Endothelial cell of umbilical vein (primary cell): ENCODE measurements at regions not wholly inside any gene's neighbourhood (a gene's known extent, or its start where the extent isn't known, plus 50 kb on each side); places are given as distances from the start of the nearest gene placed in this dataset.

Experiments
- BruUV-seq: library from RNA; stranded (reverse); fragments of 400-500 nt; replicated peaks from 2 replicates; lab custom pipeline; 2021; lab: Mats Ljungman, UMichigan
- CTCF ChIA-PET: fragments of 300-600, 350-600 bp; sonication (Branson Sonifier 250); formaldehyde crosslinking; loops from one replicate; lab custom pipeline; 2021; ENCODE audit warnings: antibody characterized with exemption, inconsistent platforms; lab: Charles Lee
- POLR2A ChIA-PET: fragments of 300-600, 350-600 bp; sonication (Branson Sonifier 250); formaldehyde crosslinking; loops from one replicate; lab custom pipeline; 2021; ENCODE audit warnings: antibody characterized with exemption, inconsistent platforms; lab: Charles Lee
- DNase-seq: peaks from one replicate; pipeline ENCODE4 v3.0.0-alpha.2; 2011; ENCODE audit warnings: low read depth, low spot score
- FAIRE-seq: peaks from 2 replicates; lab custom pipeline; 2011; peaks lifted over from hg19 to GRCh38; lab: Jason Lieb, UNC
- H2AFZ ChIP-seq: 2 replicates; pipeline ENCODE4 v1.6.0; 2012; ENCODE audit warnings: low read depth, low read length, control low read depth, inconsistent platforms
- H3K27ac ChIP-seq: 2 replicates; pipeline ENCODE4 v1.5.1; 2011; ENCODE audit warnings: low read depth, mild to moderate bottlenecking, control low read depth, low read length, moderate library complexity; ENCODE audit not compliant: insufficient read depth
- H3K27me3 ChIP-seq, 2 experiments: 2 replicates each; pipeline versions ENCODE4 v1.6.0 to v1.6.1; 2011; ENCODE audit warnings: low read length in 2 of 2, mixed read lengths in 1 of 2; ENCODE audit not compliant: control insufficient read depth in 2 of 2, insufficient read depth in 2 of 2
- H3K36me3 ChIP-seq, 2 experiments: 2 replicates in 1 of 2; 3 replicates in 1 of 2; pipeline ENCODE4 v1.5.1; 2011; ENCODE audit warnings: low read length in 2 of 2, mild to moderate bottlenecking in 1 of 2, moderate library complexity in 1 of 2; ENCODE audit not compliant: control insufficient read depth in 2 of 2, insufficient read depth in 2 of 2; ENCODE audit errors: extremely low read depth in 1 of 2
- H3K4me1 ChIP-seq: 3 replicates; pipeline ENCODE4 v1.5.1; 2011; ENCODE audit warnings: mild to moderate bottlenecking, low read length; ENCODE audit not compliant: control insufficient read depth, insufficient read depth; ENCODE audit errors: extremely low read depth
- H3K4me2 ChIP-seq: 2 replicates; pipeline ENCODE4 v1.6.1; 2011; ENCODE audit warnings: low read length, control low read depth, mixed read lengths; ENCODE audit not compliant: insufficient read depth
- H3K4me3 ChIP-seq, 3 experiments: fragments of 200-600 bp in 1 of 3; sonication (generic), shearing (Covaris generic) in 1 of 3; replicated peaks in 1 of 3; 2 replicates each; pipeline ENCODE4 v1.5.1; 2011 to 2016; ENCODE audit warnings: control low read depth in 3 of 3, low read length in 3 of 3, mild to moderate bottlenecking in 2 of 3, inconsistent platforms in 1 of 3, low read depth in 1 of 3, moderate library complexity in 1 of 3; ENCODE audit not compliant: insufficient read depth in 1 of 3
- H3K79me2 ChIP-seq: 2 replicates; pipeline ENCODE4 v1.6.0; 2012; ENCODE audit warnings: low read length, inconsistent platforms; ENCODE audit not compliant: control insufficient read depth, insufficient read depth
- H3K9ac ChIP-seq: replicated peaks from 2 replicates; pipeline ENCODE3; 2011; ENCODE audit warnings: low read length, control low read depth; ENCODE audit not compliant: insufficient read depth; ENCODE audit errors: extremely low read depth
- H3K9me1 ChIP-seq: replicated peaks from 3 replicates; pipeline ENCODE4 v1.6.0; 2011; ENCODE audit warnings: mild to moderate bottlenecking, low read length; ENCODE audit not compliant: control insufficient read depth, insufficient read depth; ENCODE audit errors: extremely low read depth
- H3K9me3 ChIP-seq: replicated peaks from 2 replicates; pipeline ENCODE4 v1.5.1; 2012; ENCODE audit warnings: low read length, inconsistent platforms; ENCODE audit not compliant: control insufficient read depth, insufficient read depth
- H4K20me1 ChIP-seq: replicated peaks from 2 replicates; pipeline ENCODE3; 2011; ENCODE audit warnings: mild to moderate bottlenecking, low read length; ENCODE audit not compliant: control insufficient read depth, insufficient read depth; ENCODE audit errors: extremely low read depth
- CTCF ChIP-seq, 2 donors: IDR thresholded peaks; 1 replicate in 1 of 2; 2 replicates in 1 of 2; pipeline ENCODE4 v1.5.1; 2011; ENCODE audit warnings: low read length in 2 of 2, mild to moderate bottlenecking in 2 of 2, moderate library complexity in 2 of 2, control low read depth in 1 of 2, inconsistent platforms in 1 of 2, low read depth in 1 of 2; ENCODE audit not compliant: insufficient read depth in 1 of 2; ENCODE audit errors: extremely low read depth in 1 of 2
- EZH2 ChIP-seq: IDR thresholded peaks from 2 replicates; pipeline ENCODE4 v1.6.1; 2012; ENCODE audit warnings: borderline replicate concordance, low read depth, mild to moderate bottlenecking, moderate library complexity, low read length, inconsistent platforms; ENCODE audit not compliant: severe bottlenecking
- FOS ChIP-seq: IDR thresholded peaks from 2 replicates; pipeline ENCODE4 v1.6.1; 2011; ENCODE audit warnings: mild to moderate bottlenecking, low read length, moderate library complexity, borderline replicate concordance; ENCODE audit not compliant: insufficient read depth
- GATA2 ChIP-seq: IDR thresholded peaks from 2 replicates; pipeline ENCODE4 v1.7.0; 2011; ENCODE audit warnings: low read depth, mild to moderate bottlenecking, moderate library complexity, mixed read lengths, low read length; ENCODE audit not compliant: insufficient read length, insufficient read depth
- JUN ChIP-seq: IDR thresholded peaks from 2 replicates; pipeline ENCODE4 v1.6.1; 2011; ENCODE audit warnings: borderline replicate concordance, low read depth; ENCODE audit not compliant: insufficient read length, insufficient read depth
- MAX ChIP-seq: IDR thresholded peaks from 2 replicates; pipeline ENCODE4 v1.6.1; 2011; ENCODE audit not compliant: insufficient read depth, insufficient read length
- MYC ChIP-seq: IDR thresholded peaks from one replicate; pipeline ENCODE4 v1.6.1; 2011; ENCODE audit warnings: mild to moderate bottlenecking, low read depth, low read length
- POLR2A ChIP-seq: IDR thresholded peaks from 2 replicates; pipeline ENCODE4 v1.6.1; 2012; ENCODE audit warnings: low read depth, mild to moderate bottlenecking, control low read depth, low read length
- POLR2AphosphoS5 ChIP-seq: IDR thresholded peaks from 2 replicates; pipeline ENCODE4 v1.6.1; 2012; ENCODE audit warnings: low read depth, mild to moderate bottlenecking, control low read depth, low read length, moderate library complexity; ENCODE audit not compliant: insufficient read depth
- dilution Hi-C: fragments of 300-500 bp; cut with MboI; formaldehyde crosslinking; loops from one replicate; pipeline ENCODE4 v1.15.0; 2019; ENCODE audit warnings: low sequenced_read_pairs; ENCODE audit not compliant: extremely low pct_ligation_motif_present
- intact Hi-C: fragments of 100-400 bp; cut with micrococcal nuclease; formaldehyde crosslinking; loops from one replicate; pipeline ENCODE4 v1.10.0; 2022

- Histone ChIP-seq H3K4me1 (no peaks in the 10 kb centered on the region), H3K9ac (no peak overlapping the region), H3K9me3 (no peaks in the 10 kb centered on the region), H3K36me3 (no peaks in the 10 kb centered on the region), H3K4me2 (no peak overlapping the region), H3K27ac (no peak overlapping the region), H3K79me2 (no peaks in the 10 kb centered on the region), H2AFZ (peak overlapping the region; percentile 38), H3K4me3 (no peak overlapping the region), H3K9me1 (no peaks in the 10 kb centered on the region), H4K20me1 (no peaks in the 10 kb centered on the region), H3K27me3 (no peaks in the 10 kb centered on the region)
- ChIA-PET POLR2A (no interaction called here), CTCF (interaction anchor here (0.6 to 3.0 kb wide), 36 partner anchors 10 to 397 kb away, joined by 3 to 72 read pairs (median 5); partner anchors contain the start of gene SIM1)
- DNase-seq: no peak
- dilution Hi-C loops: no loop called here
- FAIRE-seq: no peak
- no TSS peak for BruUV-seq
- TF ChIP-seq MAX (no peak), POLR2A (no peak), MYC (no peak), POLR2AphosphoS5 (no peak), EZH2 (no peak), GATA2 (no peak), CTCF (IDR thresholded peaks at IDR 0.05; ENCODE audit: extremely low read depth in 1 of 2, insufficient read depth in 1 of 2, low read depth in 1 of 2, low read length in 2 of 2) (no peak), JUN (no peak), FOS (no peak)
- intact Hi-C loops: loop anchor here (1.0 to 5.0 kb wide), 4 partner anchors 125 to 480 kb away; partner anchors contain the start of gene SIM1
Observed at GRCh38 chr6:100176951-100177710, 183.1 kb upstream of the MCHR2 start.
